PC-9 (cell line): ENCODE measurements at regions not wholly inside any gene's neighbourhood (a gene's known extent, or its start where the extent isn't known, plus 50 kb on each side); places are given as distances from the start of the nearest gene placed in this dataset.

Experiments
- BruUV-seq: library from RNA; stranded (reverse); fragments of 400-500 nt; replicated peaks from 2 replicates; lab custom pipeline; 2021; lab: Mats Ljungman, UMichigan
- CTCF ChIA-PET: fragments of 300-600 bp; sonication (Branson Sonifier 250); formaldehyde crosslinking; loops from one replicate; lab custom pipeline; 2022; ENCODE audit warnings: antibody characterized with exemption; lab: Charles Lee
- POLR2A ChIA-PET: fragments of 300-600 bp; sonication (Branson Sonifier 250); formaldehyde crosslinking; loops from one replicate; lab custom pipeline; 2022; ENCODE audit warnings: antibody characterized with exemption; ENCODE audit not compliant: unreplicated experiment; lab: Charles Lee
- DNase-seq, 2 experiments: peaks; one replicate each; pipeline versions ENCODE4 v3.0.0 to v3.0.0-alpha.2; 2015 to 2022; ENCODE audit warnings: mixed read lengths in 1 of 2
- H2AFZ ChIP-seq: fragments of 200-600 bp; sonication (generic); 2 replicates; pipeline ENCODE4 v1.8.1; 2017; ENCODE audit warnings: antibody characterized with exemption
- H3F3A ChIP-seq: fragments of 200-600 bp; sonication (generic); 2 replicates; pipeline ENCODE4 v1.8.1; 2017; ENCODE audit warnings: antibody characterized with exemption, mild to moderate bottlenecking, low read depth; ENCODE audit not compliant: insufficient read depth
- H3K27ac ChIP-seq: fragments of 200-600 bp; sonication (generic); 2 replicates; pipeline ENCODE4 v1.6.1; 2016; ENCODE audit warnings: mixed run types
- H3K27me3 ChIP-seq: fragments of 200-600 bp; sonication (generic); 2 replicates; pipeline ENCODE4 v1.6.1; 2016; ENCODE audit warnings: low read depth, mixed run types; ENCODE audit not compliant: insufficient read depth
- H3K36me3 ChIP-seq: fragments of 200-600 bp; sonication (generic); 2 replicates; pipeline ENCODE4 v1.6.1; 2016; ENCODE audit warnings: low read depth, mixed run types
- H3K4me1 ChIP-seq: fragments of 200-600 bp; sonication (generic); replicated peaks from 2 replicates; pipeline ENCODE4 v1.6.1; 2016; ENCODE audit warnings: mixed run types; ENCODE audit not compliant: insufficient read depth
- H3K4me2 ChIP-seq: fragments of 200-600 bp; sonication (generic); 2 replicates; pipeline ENCODE4 v1.6.1; 2017; ENCODE audit warnings: mixed run types
- H3K4me3 ChIP-seq: fragments of 200-600 bp; sonication (generic); 2 replicates; pipeline ENCODE4 v1.6.1; 2016; ENCODE audit warnings: mixed run types
- H3K79me2 ChIP-seq: fragments of 200-600 bp; sonication (generic); 2 replicates; pipeline ENCODE4 v1.6.1; 2017; ENCODE audit warnings: low read depth, mixed run types
- H3K9me2 ChIP-seq: fragments of 200-600 bp; sonication (generic); 2 replicates; pipeline ENCODE4 v1.8.1; 2017; ENCODE audit warnings: mild to moderate bottlenecking; ENCODE audit not compliant: insufficient read depth
- H3K9me3 ChIP-seq: fragments of 200-600 bp; sonication (generic); 2 replicates; pipeline ENCODE4 v1.8.1; 2016; ENCODE audit warnings: low read depth; ENCODE audit not compliant: insufficient read depth
- H4K20me1 ChIP-seq: fragments of 200-600 bp; sonication (generic); 2 replicates; pipeline ENCODE4 v1.8.1; 2017; ENCODE audit not compliant: insufficient read depth
- CTCF ChIP-seq: fragments of 200-600 bp; sonication (generic); conservative IDR thresholded peaks from 2 replicates; pipeline ENCODE4 v1.6.1; 2017; ENCODE audit warnings: mixed run types, antibody characterized with exemption, mild to moderate bottlenecking, moderate library complexity
- EZH2 ChIP-seq: fragments of 200-600 bp; sonication (generic); IDR thresholded peaks from 2 replicates; pipeline ENCODE4 v1.8.0; 2017; ENCODE audit warnings: antibody characterized with exemption, low read depth
- intact Hi-C: fragments of 100-400 bp; cut with micrococcal nuclease; formaldehyde crosslinking; loops from one replicate; pipeline ENCODE4 v1.10.0; 2022; ENCODE audit not compliant: unreplicated experiment

- no peaks in the 10 kb centered on the region for H3K36me3 ChIP-seq
- no peaks in the 10 kb centered on the region for H4K20me1 ChIP-seq
- H3K9me2 ChIP-seq = no peaks in the 10 kb centered on the region
- no peak overlapping the region for H3K4me3 ChIP-seq
- no peak for TF ChIP-seq CTCF
- TF ChIP-seq EZH2 = no peak
- H3K27ac ChIP-seq = no peak overlapping the region
- no peak overlapping the region for H3K4me2 ChIP-seq
- H3K27me3 ChIP-seq = no peaks in the 10 kb centered on the region
- no peak overlapping the region for H2AFZ ChIP-seq
- BruUV-seq = no TSS peak
- intact Hi-C loops = no loop called here
- H3F3A ChIP-seq = no peaks in the 10 kb centered on the region
- no peaks in the 10 kb centered on the region for H3K79me2 ChIP-seq
- ChIA-PET POLR2A (no interaction called here), CTCF (no interaction called here)
- DNase-seq = no peak
- H3K9me3 ChIP-seq = no peaks in the 10 kb centered on the region; the same call in 1 of the 2 replicates
- H3K4me1 ChIP-seq = 0 out of 2 replicates have a peak, but pooled peaks cover 4% of the 10 kb centered on the region
Measured at GRCh38 chr11:34728609-34729008, 107.7 kb downstream of the EHF start.

GRCh38 chr11:34727228-34727737, 106.4 kb downstream of the EHF start:
- H3K36me3 ChIP-seq = no peaks in the 10 kb centered on the region
- H3K9me3 ChIP-seq = no peaks in the 10 kb centered on the region; the same call in 1 of the 2 replicates
- DNase-seq = no peak
- TF ChIP-seq EZH2 (no peak), CTCF (no peak)
- no peak overlapping the region for H3K27ac ChIP-seq
- H3K79me2 ChIP-seq = no peaks in the 10 kb centered on the region
- no peak overlapping the region for H3K4me3 ChIP-seq
- no peaks in the 10 kb centered on the region for H3F3A ChIP-seq
- H3K4me2 ChIP-seq = no peak overlapping the region
- H2AFZ ChIP-seq = no peak overlapping the region
- intact Hi-C loops = no loop called here
- CTCF ChIA-PET = no interaction called here
- POLR2A ChIA-PET = no interaction called here
- no TSS peak for BruUV-seq
- H3K27me3 ChIP-seq = no peaks in the 10 kb centered on the region
- no peaks in the 10 kb centered on the region for H3K9me2 ChIP-seq
- H3K4me1 ChIP-seq = 0 out of 2 replicates have a peak, but pooled peaks cover 4% of the 10 kb centered on the region
- H4K20me1 ChIP-seq = no peaks in the 10 kb centered on the region

GRCh38 chr11:34724973-34725372, 104.1 kb downstream of the EHF start:
- Histone ChIP-seq H3K36me3 (no peaks in the 10 kb centered on the region), H3K27ac (no peak overlapping the region), H4K20me1 (no peaks in the 10 kb centered on the region), H3K79me2 (no peaks in the 10 kb centered on the region), H2AFZ (no peak overlapping the region), H3K9me2 (no peaks in the 10 kb centered on the region), H3K4me1 (no peaks in the 10 kb centered on the region), H3K27me3 (no peaks in the 10 kb centered on the region), H3K4me3 (no peak overlapping the region), H3K4me2 (no peak overlapping the region), H3K9me3 (no peaks in the 10 kb centered on the region), H3F3A (no peaks in the 10 kb centered on the region)
- POLR2A ChIA-PET = no interaction called here
- TF ChIP-seq CTCF = no peak
- no peak for TF ChIP-seq EZH2
- CTCF ChIA-PET = no interaction called here
- intact Hi-C loops = no loop called here
- no peak for DNase-seq
- BruUV-seq = no TSS peak
